Posterior cingulate gyrus (tissue), 11 donors: ENCODE measurements at regions not wholly inside any gene's neighbourhood (a gene's known extent, or its start where the extent isn't known, plus 50 kb on each side); places are given as distances from the start of the nearest gene placed in this dataset.

Experiments used
- DNase-seq, 10 donors: peaks; one replicate each; pipeline versions ENCODE4 v3.0.0 to v3.0.0-alpha.2; 2020 to 2021; ENCODE audit warnings: mixed read lengths in 3 of 10
- intact Hi-C: fragments of 100-400 bp; cut with DNase I; formaldehyde crosslinking; loops from one replicate; pipeline ENCODE4 v1.15.1; 2023

GRCh38 chr14:26395726-26396125, 202.1 kb downstream of the NOVA1 start:
- intact Hi-C loops = loop anchor here (2.0 to 10.0 kb wide), 2 partner anchors 589 to 1159 kb away; no protein-coding TSS in a partner anchor

DNA sequence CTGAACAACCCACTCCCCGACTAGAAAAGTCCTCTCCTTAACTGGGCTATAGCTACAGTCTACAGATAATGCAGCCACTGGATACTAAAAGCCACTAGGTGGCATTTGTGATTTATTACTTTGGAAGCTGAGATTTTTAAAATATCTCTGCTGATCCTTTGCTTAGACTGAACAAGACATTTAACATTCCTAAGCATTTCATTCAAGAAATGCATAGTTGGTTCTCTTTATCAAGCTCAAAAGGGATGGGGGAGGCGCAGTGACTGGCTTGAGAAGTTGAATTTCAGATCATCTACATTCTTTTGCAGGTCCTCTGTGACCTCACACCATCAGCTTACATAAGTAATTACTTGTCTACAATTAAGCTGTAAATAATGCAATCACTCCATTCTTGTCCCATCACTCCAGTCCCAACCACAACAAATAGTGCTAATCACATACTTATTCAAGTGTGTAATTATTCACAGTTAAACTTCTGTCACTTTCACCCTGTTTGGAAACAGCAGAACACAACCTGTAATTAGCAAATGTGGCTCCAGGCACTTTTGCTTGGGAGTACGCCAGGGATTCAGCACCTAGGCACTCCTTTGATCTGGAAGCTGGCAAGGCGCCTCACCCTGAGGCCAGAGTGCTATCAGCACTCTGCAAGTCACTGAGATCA, 203.6 kb downstream of the NOVA1 start:
- no peak for DNase-seq
- intact Hi-C loops = loop anchor here (2.0 to 10.0 kb wide), 4 partner anchors 203 to 1161 kb away; partner anchors contain the start of gene NOVA1

More at GRCh38 chr14:26395726-26396125, 202.1 kb downstream of the NOVA1 start:
- no peak for DNase-seq

DNA sequence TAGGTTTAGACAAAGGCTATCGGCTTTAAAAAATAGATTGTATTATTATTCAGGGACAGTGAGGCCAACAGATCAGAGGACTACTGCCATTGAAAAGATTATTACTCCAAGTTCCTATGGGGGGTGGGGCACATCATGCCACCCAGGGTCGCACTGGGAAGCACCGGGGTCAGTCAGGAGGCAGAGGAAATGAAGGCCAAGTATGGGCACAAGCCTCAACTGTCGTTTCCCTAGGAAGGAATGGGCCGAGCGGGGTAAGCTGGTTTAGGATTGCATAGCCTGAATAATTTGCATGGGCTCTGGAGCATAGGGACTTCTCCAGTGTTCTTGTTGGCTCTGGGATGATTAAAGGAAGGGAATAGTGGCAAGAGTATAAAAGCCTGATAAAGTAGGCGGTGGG, 205.3 kb downstream of the NOVA1 start:
- intact Hi-C loops = loop anchor here (5.0 to 10.0 kb wide), 3 partner anchors 205 to 1162 kb away; partner anchors contain the start of gene NOVA1

DNA sequence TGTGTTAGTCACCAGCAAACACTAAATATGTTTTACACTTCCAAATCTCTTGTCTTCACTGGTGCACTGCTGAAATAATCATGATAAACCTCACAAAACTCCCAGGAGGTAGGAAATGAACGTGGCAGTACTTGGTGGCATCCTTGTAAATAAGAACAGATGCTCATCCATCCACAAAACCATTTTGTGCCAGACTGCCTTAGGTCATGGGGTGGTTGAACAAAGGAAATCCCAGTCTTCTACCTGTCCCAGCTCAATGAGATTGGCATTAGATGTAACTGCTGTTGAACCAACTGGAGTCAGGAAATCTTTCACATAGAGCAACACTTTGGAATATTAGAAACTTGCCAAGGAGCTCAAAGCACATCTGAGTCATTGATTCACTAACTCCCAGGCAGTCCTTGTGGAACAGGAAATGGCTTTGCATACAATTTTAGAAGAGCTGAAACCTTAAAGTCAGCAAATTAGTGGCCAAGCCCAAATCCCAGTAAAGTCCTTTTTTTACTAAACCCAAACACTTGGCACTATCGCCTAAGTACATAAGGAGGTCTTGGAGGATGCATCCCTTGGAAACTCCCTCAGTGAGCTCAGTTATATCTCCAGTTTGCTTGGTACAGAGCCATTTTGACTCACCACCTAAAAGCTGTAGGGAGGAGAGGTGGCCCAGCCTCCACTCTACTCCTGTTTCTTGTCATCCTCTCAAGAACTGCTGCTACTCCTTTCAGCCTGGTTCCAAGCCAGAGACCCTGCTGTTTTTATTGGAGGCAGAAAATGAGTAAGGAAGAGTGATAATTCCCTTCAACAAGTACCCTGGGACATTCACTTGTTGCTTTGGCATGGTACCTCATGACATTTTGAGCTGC, 208.0 kb downstream of the NOVA1 start:
- intact Hi-C loops = loop anchor here (5.0 to 10.0 kb wide), 3 partner anchors 207 to 1165 kb away; partner anchors contain the start of gene NOVA1
- DNase-seq = peak in 2 of 10 donors; percentile 14 to 66

More for the DNA sequence above, 205.3 kb downstream of the NOVA1 start:
- peak in 1 of 10 donors; percentile 59 for DNase-seq

DNA sequence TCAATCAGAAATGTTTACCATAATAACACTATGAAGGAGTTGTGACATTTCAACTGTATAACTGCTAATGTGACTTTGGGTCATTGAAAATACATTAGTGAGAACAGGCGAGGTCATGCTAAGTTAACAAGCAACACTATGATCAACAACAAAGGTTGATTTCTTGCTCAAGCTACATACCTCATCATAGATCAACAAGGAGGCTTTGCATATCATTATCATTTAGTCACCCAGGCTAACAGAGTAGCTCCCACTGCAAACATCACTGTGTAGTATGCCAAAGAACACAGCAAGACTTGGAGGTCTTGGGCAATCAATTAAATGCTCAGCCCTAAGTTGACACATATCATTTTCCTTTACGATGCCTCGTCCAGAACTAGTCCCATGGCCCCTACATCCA, 212.5 kb downstream of the NOVA1 start:
- DNase-seq = no peak
- intact Hi-C loops = no loop called here

DNA sequence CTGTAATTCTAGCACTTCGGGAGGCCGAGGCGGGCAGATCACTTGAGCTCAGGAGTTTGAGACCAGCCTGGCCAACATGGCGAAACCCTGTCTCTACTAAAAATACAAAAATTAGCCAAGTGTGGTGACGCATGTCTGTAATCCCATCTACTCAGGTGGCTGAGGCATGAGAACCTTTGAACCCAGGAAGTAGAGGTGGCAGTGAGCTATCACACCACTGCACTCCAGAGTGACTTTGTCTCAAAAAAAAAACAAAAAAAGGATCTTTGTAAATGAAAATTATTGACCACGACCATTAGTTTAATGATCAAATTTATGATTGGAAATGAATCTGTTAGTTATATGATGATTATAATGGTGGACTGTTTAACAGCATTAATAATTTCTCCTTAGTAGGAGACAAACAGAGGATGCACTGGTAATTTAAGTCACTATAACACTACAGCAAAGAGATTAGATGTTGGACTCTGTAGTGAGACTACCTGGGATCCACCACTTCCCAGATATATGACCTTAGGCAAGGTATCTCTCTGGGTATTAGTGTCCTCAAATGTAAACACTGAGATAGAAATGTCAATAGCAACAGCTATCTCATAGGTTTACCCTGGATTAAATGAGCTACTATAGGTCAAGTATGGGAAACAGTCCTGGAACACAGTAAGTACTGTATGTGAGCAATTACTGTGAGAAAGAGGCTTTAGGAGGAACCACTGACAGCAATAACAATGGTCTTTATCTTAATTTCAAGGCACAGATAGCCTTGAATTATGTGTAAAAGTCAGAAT, 214.7 kb downstream of the NOVA1 start:
- no peak for DNase-seq

DNA sequence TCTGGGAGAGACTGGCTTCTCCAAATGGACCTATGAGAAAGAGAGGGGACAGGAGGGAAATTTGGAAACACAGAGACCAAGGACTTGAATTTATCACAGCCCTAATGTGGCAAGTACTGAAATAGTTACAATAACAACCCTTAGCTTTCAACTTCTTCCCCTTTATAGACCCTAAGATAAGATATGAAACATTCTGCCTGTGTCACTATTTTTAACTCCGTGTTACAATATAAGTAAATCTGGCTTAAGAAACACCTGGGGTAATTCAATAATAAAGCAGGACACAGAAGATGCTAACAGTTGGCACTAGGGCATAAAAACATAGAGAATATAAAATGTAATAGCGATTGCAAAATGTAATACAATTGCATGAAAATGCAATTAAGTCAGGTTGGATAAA, 216.4 kb downstream of the NOVA1 start:
- no peak for DNase-seq
- intact Hi-C loops = no loop called here

More for the DNA sequence above, 214.7 kb downstream of the NOVA1 start:
- intact Hi-C loops = no loop called here

DNA sequence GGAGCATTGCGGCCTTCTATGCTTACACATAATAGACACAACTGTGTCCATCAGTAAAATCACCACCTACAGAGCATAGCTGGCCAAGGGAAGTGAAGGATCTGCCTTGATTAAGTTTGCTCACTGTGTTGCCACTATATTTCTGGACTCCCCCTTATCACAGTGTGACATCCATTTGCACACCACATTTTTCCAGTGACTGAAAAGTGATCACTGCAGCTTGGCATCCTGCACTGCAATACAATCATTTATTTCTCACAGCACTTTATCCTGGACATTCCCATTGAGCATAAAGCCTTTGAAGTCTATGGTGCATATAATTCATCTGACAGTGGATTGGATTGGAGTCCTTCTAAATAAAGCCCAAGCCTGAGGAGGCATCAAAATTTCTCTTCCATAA, 217.2 kb downstream of the NOVA1 start:
- DNase-seq = no peak
- intact Hi-C loops = no loop called here

DNA sequence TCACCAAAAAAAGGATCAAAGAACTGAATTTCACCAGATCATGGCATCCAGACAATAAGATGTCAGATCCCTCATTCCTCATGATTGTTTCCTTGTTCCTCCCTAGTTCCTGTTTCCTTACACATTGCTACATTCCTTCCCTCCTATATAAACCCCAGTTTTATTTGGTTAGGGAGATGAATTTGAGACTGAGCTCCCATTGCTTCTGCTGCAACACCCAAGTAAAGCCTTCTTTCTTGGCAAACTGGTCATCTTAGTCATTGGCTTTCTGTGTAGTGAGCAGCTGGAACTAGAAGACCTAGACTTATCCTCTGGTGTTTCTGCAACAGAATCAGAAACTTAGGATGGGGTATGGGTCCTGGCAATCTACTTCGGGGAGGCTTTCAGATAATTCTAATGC, 217.9 kb downstream of the NOVA1 start:
- intact Hi-C loops = no loop called here

DNA sequence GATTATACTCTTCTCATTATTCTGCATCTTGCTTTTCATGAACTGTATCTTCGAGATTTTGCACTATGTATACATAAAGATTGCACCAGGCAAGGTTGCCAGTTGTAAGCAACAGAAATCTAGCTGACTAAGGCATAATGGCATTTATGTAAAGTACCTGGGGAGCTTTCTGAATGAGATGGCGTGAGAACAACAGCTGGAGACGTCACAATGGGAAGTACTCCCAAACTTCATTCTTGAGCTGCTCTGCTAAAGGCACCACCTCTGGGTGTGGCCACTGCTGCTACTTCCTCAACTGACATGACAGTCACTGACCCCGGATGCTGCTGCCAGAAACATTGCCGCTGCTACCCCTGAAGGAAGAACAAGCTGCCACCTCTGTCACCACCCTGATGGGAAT, 220.7 kb downstream of the NOVA1 start:
- DNase-seq = no peak
- intact Hi-C loops = no loop called here

More for the DNA sequence above, 217.9 kb downstream of the NOVA1 start:
- no peak for DNase-seq

DNA sequence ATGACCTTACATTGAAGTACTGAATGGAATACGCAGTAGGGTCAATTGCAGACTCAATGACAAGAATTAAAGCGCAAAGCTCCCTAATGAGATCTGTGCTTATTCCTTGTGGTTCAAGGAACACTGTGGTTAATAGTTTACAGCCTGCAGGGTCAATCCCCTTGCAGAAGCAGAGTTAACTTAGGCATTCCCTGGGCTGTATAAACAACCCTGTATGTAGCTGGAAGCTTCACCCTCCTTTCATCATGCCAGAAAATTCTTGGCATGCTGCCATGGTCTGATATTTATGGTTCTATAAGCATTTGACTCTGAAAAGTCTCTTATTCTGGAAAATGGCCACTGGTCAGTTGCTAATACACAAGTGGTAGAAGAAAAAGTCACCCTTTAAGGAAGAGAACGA, 227.7 kb downstream of the NOVA1 start:
- DNase-seq = no peak

GRCh38 chr14:26363689-26364088, 234.1 kb downstream of the NOVA1 start:
- intact Hi-C loops = no loop called here
- no peak for DNase-seq

More for the DNA sequence above, 227.7 kb downstream of the NOVA1 start:
- intact Hi-C loops = no loop called here

DNA sequence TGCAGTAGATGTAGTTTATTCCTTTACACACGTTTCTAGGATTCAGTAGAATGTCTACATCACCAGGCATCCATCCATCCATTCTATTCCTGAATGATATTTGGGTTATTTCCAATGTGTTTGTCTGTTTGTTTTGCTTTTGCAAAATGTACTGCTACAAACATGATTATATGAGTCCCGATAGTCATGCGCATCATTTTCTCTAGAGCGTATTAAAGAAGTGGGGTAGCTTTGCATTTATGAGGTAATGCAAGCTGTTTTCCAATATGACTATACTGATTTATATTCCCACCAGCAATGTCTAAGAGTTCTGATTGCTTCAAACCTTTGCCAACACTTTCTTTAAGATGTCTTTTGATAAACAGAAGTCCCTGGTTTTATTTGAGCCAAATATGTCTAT, 253.2 kb downstream of the NOVA1 start:
- no peak for DNase-seq
- intact Hi-C loops = no loop called here

DNA sequence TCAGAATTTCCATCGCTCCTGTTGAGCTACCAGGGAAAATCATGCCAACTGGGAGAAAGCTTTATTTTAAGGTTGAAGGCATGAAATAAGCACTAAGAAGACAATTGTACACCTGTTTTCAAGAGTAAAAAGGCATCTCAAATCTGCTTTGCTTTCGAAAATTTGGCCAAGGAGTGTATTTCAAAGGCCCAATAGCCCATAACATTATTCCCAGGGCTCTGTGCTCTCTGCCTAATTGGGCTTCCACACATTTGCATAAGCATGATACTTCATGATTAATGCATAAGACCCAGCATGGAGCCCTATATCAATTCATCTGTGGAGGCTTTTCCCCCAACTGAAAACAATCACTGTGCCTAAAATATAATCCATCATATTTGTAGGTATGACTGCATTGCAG, 258.5 kb downstream of the NOVA1 start:
- DNase-seq = no peak
- intact Hi-C loops = no loop called here

GRCh38 chr14:26338231-26338630, 259.6 kb downstream of the NOVA1 start:
- intact Hi-C loops = no loop called here
- no peak for DNase-seq

DNA sequence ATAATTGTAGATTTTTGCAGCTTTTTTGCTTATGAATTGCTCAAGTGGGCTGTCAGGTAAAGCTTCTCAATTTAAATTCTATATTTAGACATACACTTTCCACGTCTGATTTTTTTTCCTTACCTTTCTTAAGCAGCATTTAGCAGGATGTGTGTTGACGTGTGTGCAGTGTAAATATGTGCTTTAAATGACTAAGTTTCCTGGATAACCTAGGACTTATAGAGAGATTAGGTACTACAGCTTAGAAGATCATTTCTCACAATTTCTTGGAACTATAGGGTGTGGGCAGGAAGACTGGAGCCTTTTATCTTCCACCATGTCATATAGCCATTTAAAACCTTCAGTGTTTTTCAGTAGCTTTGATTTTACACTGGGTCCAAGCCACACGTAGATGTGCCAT, 263.5 kb downstream of the NOVA1 start:
- DNase-seq = no peak
- intact Hi-C loops = no loop called here

- intact Hi-C loops = no loop called here
- peak in 2 of 10 donors; percentile 53 to 54 for DNase-seq
These were observed 264.9 kb downstream of the NOVA1 start for GRCh38 chr14:26332966-26333365.

DNA sequence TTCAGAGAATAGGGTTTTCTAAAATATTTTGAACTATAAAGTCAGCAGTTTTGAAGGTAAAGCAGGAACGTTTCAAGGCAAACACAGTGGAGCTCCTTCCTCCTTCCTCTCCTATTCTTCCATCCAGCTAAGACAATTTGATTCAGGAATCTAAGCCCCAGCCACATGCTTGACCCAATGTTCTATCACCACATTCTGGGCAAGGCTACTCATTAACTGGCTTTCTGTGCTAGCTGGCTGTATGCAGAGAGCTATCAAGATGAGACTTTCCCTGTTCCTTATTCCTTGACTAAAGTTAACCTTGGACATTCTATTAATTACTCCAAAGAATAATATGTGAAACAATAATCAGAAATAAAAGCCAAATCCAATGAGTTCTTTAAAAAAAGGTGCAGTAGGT, 266.9 kb downstream of the NOVA1 start:
- DNase-seq = no peak
- intact Hi-C loops = no loop called here

DNA sequence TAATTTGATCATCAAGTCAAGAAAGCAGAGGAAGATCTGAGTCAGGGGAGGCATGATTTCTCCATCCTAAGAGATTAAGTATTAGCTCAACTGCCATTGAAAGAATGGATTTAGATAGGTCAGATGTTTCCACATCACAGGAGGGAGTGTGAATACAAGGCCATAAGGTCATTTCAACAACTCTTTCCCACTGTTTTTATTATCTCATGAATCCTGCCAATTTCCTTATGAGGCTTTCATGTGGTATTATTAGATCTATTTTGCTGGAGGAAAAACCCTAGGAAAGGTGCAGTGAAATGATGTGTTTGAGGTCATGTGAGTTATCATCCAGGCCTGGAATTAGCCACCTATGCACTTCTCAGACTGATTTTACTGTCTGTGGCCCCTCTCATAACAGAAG, 269.0 kb downstream of the NOVA1 start:
- intact Hi-C loops = no loop called here

DNA sequence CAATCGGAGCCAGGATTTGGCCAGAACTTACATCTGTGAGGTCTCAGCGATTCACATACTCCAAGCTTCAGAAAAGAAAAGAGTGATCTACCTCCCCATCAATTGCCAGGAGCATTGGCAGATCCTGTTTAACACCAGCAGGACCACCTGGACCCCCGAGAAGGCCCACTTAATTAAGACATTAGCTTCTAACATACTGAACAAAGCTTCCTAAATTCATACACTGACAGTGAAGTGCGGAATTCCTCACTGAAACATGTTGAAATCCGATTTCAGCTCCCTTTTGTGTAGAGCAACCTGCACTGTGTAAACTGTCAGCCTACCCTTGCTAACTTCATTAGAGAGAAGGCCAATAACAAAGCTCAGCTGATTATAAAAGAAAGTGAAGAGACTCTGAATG, 274.0 kb downstream of the NOVA1 start:
- intact Hi-C loops = no loop called here
- DNase-seq = no peak

More for the DNA sequence above, 269.0 kb downstream of the NOVA1 start:
- no peak for DNase-seq

DNA sequence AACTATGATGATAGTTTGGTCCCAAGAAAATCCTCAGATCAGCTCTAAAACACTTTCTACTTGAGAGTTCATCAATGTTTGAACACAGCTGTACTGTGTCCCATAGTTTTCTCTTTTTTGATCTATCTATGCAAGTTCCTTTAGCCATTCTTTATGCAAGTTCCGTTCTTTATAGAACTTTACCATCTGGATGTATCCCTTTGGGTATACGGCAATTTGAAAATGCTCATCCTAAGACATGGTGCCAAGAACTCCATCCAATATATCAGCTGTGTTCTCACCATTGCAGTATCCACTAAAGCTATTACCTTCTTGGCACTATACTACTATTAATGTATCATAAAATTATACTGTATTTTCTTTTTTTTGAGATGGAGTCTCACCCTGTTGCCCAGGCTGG, 276.9 kb downstream of the NOVA1 start:
- no peak for DNase-seq
- intact Hi-C loops = no loop called here
